HCT116 (cell line): ENCODE measurements at regions not wholly inside any gene's neighbourhood (a gene's known extent, or its start where the extent isn't known, plus 50 kb on each side); places are given as distances from the start of the nearest gene placed in this dataset.

Experiments
- ATAC-seq: fragments of 200-7000 bp; cut with Tn5 transposase; 2 replicates; pipeline ENCODE4 v1.9.1; 2020; ENCODE audit warnings: mild to moderate bottlenecking, moderate library complexity
- BruUV-seq: library from RNA; stranded (reverse); fragments of 400-500 nt; replicated peaks from 2 replicates; lab custom pipeline; 2021; lab: Mats Ljungman, UMichigan
- CTCF ChIA-PET: fragments of 300-600 bp; sonication (Branson Sonifier 250); formaldehyde crosslinking; loops from one replicate; lab custom pipeline; 2021; ENCODE audit warnings: antibody characterized with exemption; lab: Charles Lee
- POLR2A ChIA-PET: fragments of 300-600, 350-600 bp; sonication (Branson Sonifier 250); formaldehyde crosslinking; loops from one replicate; lab custom pipeline; 2021; ENCODE audit warnings: antibody characterized with exemption; lab: Charles Lee
- RAD21 ChIA-PET, 2 experiments: fragments of 300-600 bp; sonication (Branson Sonifier 250); formaldehyde crosslinking; loops; one replicate each; lab custom pipeline; 2023; ENCODE audit warnings: low total read pairs in 2 of 2; ENCODE audit not compliant: uncharacterized antibody in 2 of 2, unreplicated experiment in 2 of 2, low non-redundant PET in 1 of 2; lab: Charles Lee
- DNase-seq: peaks from one replicate; pipeline ENCODE4 v3.0.0-alpha.2; 2010; ENCODE audit warnings: low read depth, low spot score
- H2AFZ ChIP-seq: fragments of 200-600 bp; shearing (Covaris generic), sonication (generic); 2 replicates; pipeline ENCODE4 v1.6.1; 2017; ENCODE audit warnings: low read depth, mixed run types, mixed read lengths, antibody characterized with exemption, low read length; ENCODE audit not compliant: poor library complexity, severe bottlenecking
- H3K27ac ChIP-seq: 2 replicates; pipeline ENCODE4 v1.5.1; 2012; ENCODE audit warnings: low read depth, low read length
- H3K27me3 ChIP-seq: fragments of 200-600 bp; sonication (generic); 2 replicates; pipeline ENCODE4 v1.6.1; 2016; ENCODE audit warnings: mixed run types, low read length, mixed read lengths; ENCODE audit not compliant: insufficient read depth
- H3K36me3 ChIP-seq, 2 experiments: fragments of 200-500 bp in 1 of 2; fragments of 200-600 bp in 1 of 2; sonication (Bioruptor generic) in 1 of 2; sonication (generic) in 1 of 2; 2 replicates each; pipeline versions ENCODE4 v1.5.1 to v1.6.1; 2014 to 2016; ENCODE audit warnings: low read length in 2 of 2, inconsistent platforms in 1 of 2, mixed read lengths in 1 of 2, mixed run types in 1 of 2; ENCODE audit not compliant: insufficient read depth in 2 of 2, control insufficient read depth in 1 of 2
- H3K4me1 ChIP-seq, 2 experiments: fragments of 200-600 bp in 1 of 2; sonication (generic) in 1 of 2; 2 replicates each; pipeline versions ENCODE4 v1.5.1 to v1.6.1; 2012 to 2017; ENCODE audit warnings: low read length in 2 of 2, inconsistent platforms in 1 of 2, mild to moderate bottlenecking in 1 of 2, mixed read lengths in 1 of 2, mixed run types in 1 of 2, moderate library complexity in 1 of 2; ENCODE audit not compliant: insufficient read depth in 2 of 2, control insufficient read depth in 1 of 2
- H3K4me2 ChIP-seq: fragments of 200-600 bp; sonication (generic); 2 replicates; pipeline ENCODE4 v1.6.1; 2017; ENCODE audit warnings: mixed run types, low read length, mixed read lengths
- H3K4me3 ChIP-seq, 2 experiments: fragments of 200-600 bp in 1 of 2; sonication (generic) in 1 of 2; replicated peaks in 1 of 2; 2 replicates each; pipeline ENCODE4 v1.5.1; 2011 to 2016; ENCODE audit warnings: low read length in 2 of 2, control low read depth in 1 of 2, low read depth in 1 of 2, mild to moderate bottlenecking in 1 of 2, mixed read lengths in 1 of 2, mixed run types in 1 of 2
- H3K79me2 ChIP-seq: fragments of 200-600 bp; sonication (generic); 2 replicates; pipeline ENCODE4 v1.6.1; 2017; ENCODE audit warnings: mild to moderate bottlenecking, mixed run types, low read length, moderate library complexity, mixed read lengths; ENCODE audit not compliant: insufficient read depth
- H3K9ac ChIP-seq: fragments of 200-600 bp; sonication (generic); 2 replicates; pipeline ENCODE4 v1.6.1; 2016; ENCODE audit warnings: low read length, mixed read lengths
- H3K9me2 ChIP-seq: fragments of 200-600 bp; sonication (generic), shearing (Covaris generic); 2 replicates; pipeline ENCODE4 v1.6.1; 2017; ENCODE audit warnings: mixed run types, mild to moderate bottlenecking, moderate library complexity; ENCODE audit not compliant: insufficient read depth
- H3K9me3 ChIP-seq, 2 experiments: fragments of 200-500 bp in 1 of 2; fragments of 200-600 bp in 1 of 2; sonication (Bioruptor generic) in 1 of 2; sonication (generic) in 1 of 2; 2 replicates each; pipeline ENCODE4 v1.6.1; 2014 to 2017; ENCODE audit warnings: low read length in 2 of 2, mixed read lengths in 2 of 2, inconsistent platforms in 1 of 2, low read depth in 1 of 2, mild to moderate bottlenecking in 1 of 2, mixed run types in 1 of 2, moderate library complexity in 1 of 2; ENCODE audit not compliant: control insufficient read depth in 1 of 2, insufficient read depth in 1 of 2
- H4K20me1 ChIP-seq: fragments of 200-600 bp; sonication (generic), shearing (Covaris generic); 2 replicates; pipeline ENCODE4 v1.6.1; 2017; ENCODE audit warnings: mixed run types, mild to moderate bottlenecking, moderate library complexity; ENCODE audit not compliant: insufficient read depth
- EZH2phosphoT487 ChIP-seq: fragments of 200-600 bp; IDR thresholded peaks from 2 replicates; pipeline ENCODE4 v1.6.1; 2018; ENCODE audit warnings: antibody characterized with exemption, borderline replicate concordance
- POLR2AphosphoS5 ChIP-seq: IDR thresholded peaks from 2 replicates; pipeline ENCODE4 v1.6.1; 2011; ENCODE audit warnings: mild to moderate bottlenecking, low read depth, low read length, moderate library complexity
- RAD21 ChIP-seq: IDR thresholded peaks from 2 replicates; pipeline ENCODE4 v1.6.1; 2012; ENCODE audit warnings: low read depth, mild to moderate bottlenecking
- TCF7L2 ChIP-seq: IDR thresholded peaks from 2 replicates; pipeline ENCODE4 v1.7.0; 2011; ENCODE audit warnings: borderline replicate concordance, inconsistent platforms; ENCODE audit not compliant: insufficient read depth, insufficient read length; ENCODE audit errors: extremely low read depth
- ZNF274 ChIP-seq: fragments of 200-500 bp; sonication (Bioruptor generic); IDR thresholded peaks from 2 replicates; pipeline ENCODE4 v1.6.1; 2014; ENCODE audit warnings: mild to moderate bottlenecking, low read depth, low read length, inconsistent platforms
- intact Hi-C: fragments of 100-400 bp; cut with micrococcal nuclease; formaldehyde crosslinking; loops from 2 replicates; pipeline ENCODE4 v1.10.0; 2022
- TF ChIP-seq, protein P1 (sequence below): IDR thresholded peaks from 2 replicates; pipeline ENCODE4 v1.6.1; 2011; ENCODE audit warnings: mild to moderate bottlenecking, low read length, moderate library complexity; ENCODE audit not compliant: insufficient replicate concordance; ENCODE audit errors: extremely low read depth

DNA sequence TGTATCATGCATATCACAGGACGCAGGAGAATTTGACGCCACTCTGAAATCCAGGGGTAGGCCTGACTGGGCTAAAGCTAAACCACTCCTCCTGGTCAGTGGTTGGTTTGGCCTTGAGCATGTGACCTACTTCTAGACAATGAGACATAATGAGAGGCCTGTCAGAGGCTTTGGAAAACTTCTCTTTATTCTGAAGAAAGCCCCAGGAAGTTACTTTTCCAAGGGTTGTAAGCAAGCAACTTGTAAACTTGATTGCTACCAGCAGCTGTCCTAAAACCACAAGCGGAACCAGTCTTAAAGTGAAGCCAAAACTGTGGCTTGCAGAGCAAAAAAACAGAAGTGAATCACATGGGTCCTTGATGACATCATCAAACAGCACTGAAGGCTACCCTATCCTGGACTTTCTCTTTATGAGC lies 138.2 kb upstream of the COX10 start:
- POLR2A ChIA-PET, result no interaction called here
- Histone ChIP-seq H2AFZ (no peak overlapping the region), H3K4me1 (no peaks in the 10 kb centered on the region), H3K9ac (no peak overlapping the region), H3K9me2 (no peaks in the 10 kb centered on the region; the same call in 1 of the 2 replicates), H3K27ac (no peak overlapping the region), H3K4me3 (no peak overlapping the region), H3K27me3 (0 out of 2 replicates have a peak, but pooled peaks cover 5% of the 10 kb centered on the region), H3K36me3 (no peaks in the 10 kb centered on the region), H3K4me2 (no peak overlapping the region), H3K9me3 (peaks cover 0 to 3% of the 10 kb centered on the region in 2 experiments; a peak in 1 of 4 replicates), H4K20me1 (no peaks in the 10 kb centered on the region), H3K79me2 (no peaks in the 10 kb centered on the region)
- intact Hi-C loops, result no loop called here
- DNase-seq, result no peak
- CTCF ChIA-PET, result no interaction called here
- RAD21 ChIA-PET, result no interaction called here
- ATAC-seq, result no peak
- no TSS peak for BruUV-seq
- no peak for TF ChIP-seq RAD21
- TF ChIP-seq TCF7L2, result no peak
- TF ChIP-seq, protein P1, sequence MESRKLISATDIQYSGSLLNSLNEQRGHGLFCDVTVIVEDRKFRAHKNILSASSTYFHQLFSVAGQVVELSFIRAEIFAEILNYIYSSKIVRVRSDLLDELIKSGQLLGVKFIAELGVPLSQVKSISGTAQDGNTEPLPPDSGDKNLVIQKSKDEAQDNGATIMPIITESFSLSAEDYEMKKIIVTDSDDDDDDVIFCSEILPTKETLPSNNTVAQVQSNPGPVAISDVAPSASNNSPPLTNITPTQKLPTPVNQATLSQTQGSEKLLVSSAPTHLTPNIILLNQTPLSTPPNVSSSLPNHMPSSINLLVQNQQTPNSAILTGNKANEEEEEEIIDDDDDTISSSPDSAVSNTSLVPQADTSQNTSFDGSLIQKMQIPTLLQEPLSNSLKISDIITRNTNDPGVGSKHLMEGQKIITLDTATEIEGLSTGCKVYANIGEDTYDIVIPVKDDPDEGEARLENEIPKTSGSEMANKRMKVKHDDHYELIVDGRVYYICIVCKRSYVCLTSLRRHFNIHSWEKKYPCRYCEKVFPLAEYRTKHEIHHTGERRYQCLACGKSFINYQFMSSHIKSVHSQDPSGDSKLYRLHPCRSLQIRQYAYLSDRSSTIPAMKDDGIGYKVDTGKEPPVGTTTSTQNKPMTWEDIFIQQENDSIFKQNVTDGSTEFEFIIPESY, result no peak
- TF ChIP-seq ZNF274, result no peak
- no peak for TF ChIP-seq POLR2AphosphoS5
- no peak for TF ChIP-seq EZH2phosphoT487
